Activated naive CD8-positive, alpha-beta T cell treated with anti-CD3 and anti-CD28 coated beads, Interleukin-2, amount 50 U/mL, for 24 hours (primary cell): ENCODE measurements at regions not wholly inside any gene's neighbourhood (a gene's known extent, or its start where the extent isn't known, plus 50 kb on each side); places are given as distances from the start of the nearest gene placed in this dataset.
"Not testable (repeated sequence)": the region's sequence is repeated elsewhere in the genome, so short reads cannot be mapped to it uniquely, and the experiment has no call there.

Experiments used
- ATAC-seq: fragments of 150-1000 bp; cut with Tn5 transposase; one replicate; pipeline ENCODE4 v1.10.0; 2021
- DNase-seq: peaks from one replicate; pipeline ENCODE4 v3.0.0; 2021
- H3K27ac Mint-ChIP-seq: one replicate; pipeline ENCODE4 v1.8.0; 2021; ENCODE audit warnings: mild to moderate bottlenecking, mixed read lengths
- H3K27me3 Mint-ChIP-seq: one replicate; pipeline ENCODE4 v1.8.0; 2021; ENCODE audit warnings: mixed read lengths
- H3K36me3 Mint-ChIP-seq: one replicate; pipeline ENCODE4 v1.8.0; 2021; ENCODE audit warnings: low read depth, mixed read lengths
- H3K4me1 Mint-ChIP-seq: one replicate; pipeline ENCODE4 v1.8.0; 2021; ENCODE audit warnings: mixed read lengths
- H3K4me3 Mint-ChIP-seq: one replicate; pipeline ENCODE4 v1.8.0; 2021; ENCODE audit warnings: mild to moderate bottlenecking, moderate library complexity, mixed read lengths
- H3K9me3 Mint-ChIP-seq: one replicate; pipeline ENCODE4 v1.8.0; 2021; ENCODE audit warnings: mixed read lengths

DNA sequence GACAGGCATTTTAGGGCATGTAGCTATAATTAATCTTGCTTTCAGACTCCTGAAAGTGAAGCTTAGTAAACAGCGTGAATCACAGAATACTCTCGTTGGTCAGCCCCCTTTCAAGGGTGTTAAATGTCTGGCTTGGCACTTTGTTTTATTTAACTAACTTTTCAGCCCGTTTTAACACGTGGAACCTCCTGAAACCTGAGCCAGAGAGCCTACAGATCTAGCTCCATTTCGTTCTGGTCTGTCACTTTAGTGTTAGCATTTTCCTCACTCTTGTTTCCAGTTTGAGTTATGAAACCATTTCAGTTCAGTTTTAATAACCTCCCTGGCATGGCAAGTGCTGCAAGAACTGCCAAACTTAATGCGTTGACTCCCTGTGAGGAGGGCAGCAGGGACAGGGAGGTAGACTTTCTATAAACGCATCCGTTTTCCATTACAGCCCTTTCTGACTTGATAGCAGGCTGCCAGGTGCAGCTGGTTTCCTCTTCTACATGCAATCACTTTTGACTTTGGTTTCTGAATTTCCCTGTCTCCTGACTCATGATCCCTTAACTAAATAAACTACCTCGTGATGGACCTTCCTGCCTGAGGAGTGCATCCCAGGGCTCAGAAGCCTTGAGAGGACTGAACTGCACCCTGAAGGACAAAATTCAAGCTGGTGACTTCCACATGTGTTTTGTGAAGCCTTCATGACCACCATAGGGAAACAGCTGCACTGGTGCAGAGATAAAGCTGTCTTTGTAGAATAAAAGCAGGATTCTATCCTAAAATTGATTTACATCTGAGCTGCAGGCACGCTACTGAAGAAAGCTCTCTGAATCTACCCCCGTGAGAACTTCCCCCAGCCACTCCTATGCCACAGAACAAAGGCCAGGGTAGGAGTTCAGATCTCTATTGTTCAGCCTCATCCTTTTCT, 192.6 kb downstream of the DLEU7 start:
- H3K4me3 Mint-ChIP-seq, result no peak overlapping the region
- H3K36me3 Mint-ChIP-seq, result no peaks in the 10 kb centered on the region
- H3K27ac Mint-ChIP-seq, result no peak overlapping the region
- ATAC-seq (no peak), DNase-seq (no peak)
- no peaks in the 10 kb centered on the region for H3K9me3 Mint-ChIP-seq
- no peaks in the 10 kb centered on the region for H3K27me3 Mint-ChIP-seq
- peaks cover 3% of the 10 kb centered on the region for H3K4me1 Mint-ChIP-seq

GRCh38 chr13:50651922-50652321, 191.6 kb downstream of the DLEU7 start:
- no peak overlapping the region for H3K4me3 Mint-ChIP-seq
- DNase-seq, result no peak
- no peaks in the 10 kb centered on the region for H3K27me3 Mint-ChIP-seq
- H3K36me3 Mint-ChIP-seq, result no peaks in the 10 kb centered on the region
- ATAC-seq, result no peak
- no peak overlapping the region for H3K27ac Mint-ChIP-seq
- H3K9me3 Mint-ChIP-seq, result no peaks in the 10 kb centered on the region
- H3K4me1 Mint-ChIP-seq, result peaks cover 3% of the 10 kb centered on the region

DNA sequence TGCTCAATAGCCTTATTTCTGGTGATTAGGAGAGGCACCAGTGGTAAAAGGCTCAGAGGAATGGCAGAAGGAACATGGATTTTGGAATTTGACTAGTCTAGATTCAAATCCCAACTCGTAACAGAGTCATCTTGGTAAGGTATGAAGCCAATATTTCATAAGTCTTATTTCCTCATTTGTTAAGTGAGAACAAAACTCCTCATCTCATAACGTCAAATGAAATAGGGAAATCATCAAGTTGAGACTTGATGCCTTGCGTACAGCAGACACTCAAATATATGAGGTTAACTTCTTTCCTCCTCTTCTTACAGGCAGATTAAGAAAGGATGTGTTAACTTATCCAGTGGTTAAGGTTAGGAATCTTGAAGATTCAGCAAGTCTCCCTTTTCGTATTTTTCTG, 189.2 kb downstream of the DLEU7 start:
- no peak for DNase-seq
- H3K4me1 Mint-ChIP-seq, result peaks cover 3% of the 10 kb centered on the region
- H3K4me3 Mint-ChIP-seq, result no peak overlapping the region
- no peaks in the 10 kb centered on the region for H3K36me3 Mint-ChIP-seq
- H3K27me3 Mint-ChIP-seq, result no peaks in the 10 kb centered on the region
- no peaks in the 10 kb centered on the region for H3K9me3 Mint-ChIP-seq
- no peak overlapping the region for H3K27ac Mint-ChIP-seq
- ATAC-seq, result no peak

- not testable (repeated sequence) for H3K27me3 Mint-ChIP-seq, H3K4me3 Mint-ChIP-seq, ATAC-seq, H3K27ac Mint-ChIP-seq, DNase-seq, H3K36me3 Mint-ChIP-seq, H3K4me1 Mint-ChIP-seq
- H3K9me3 Mint-ChIP-seq, result peaks cover 12% of the 10 kb centered on the region
Observed at GRCh38 chr13:50661881-50662280, 181.6 kb downstream of the DLEU7 start.

- Mint-ChIP-seq H3K27ac (no peak overlapping the region), H3K4me1 (no peaks in the 10 kb centered on the region), H3K36me3 (no peaks in the 10 kb centered on the region)
Observed at GRCh38 chr13:50664951-50665350, 178.5 kb downstream of the DLEU7 start.

DNA sequence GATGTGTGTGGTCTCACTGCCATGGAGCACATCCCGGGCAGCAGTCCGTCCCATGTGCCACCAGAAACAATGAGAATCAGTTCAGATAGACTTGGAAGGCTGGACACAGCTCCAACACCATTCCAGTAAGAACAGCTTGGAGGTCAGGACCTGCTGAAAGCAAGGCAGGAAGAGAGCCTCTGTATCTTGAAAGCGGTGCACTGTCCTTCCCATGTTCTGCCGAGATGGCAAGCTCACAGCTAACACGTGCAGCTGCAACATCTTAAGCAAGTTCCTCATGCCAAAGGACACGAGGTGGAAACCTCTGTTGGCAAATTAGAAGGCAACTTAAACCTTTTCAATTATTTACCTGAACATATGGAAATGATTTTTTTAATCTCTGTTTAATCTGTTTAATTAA, 175.4 kb downstream of the DLEU7 start:
- DNase-seq (no peak), ATAC-seq (no peak)
- Mint-ChIP-seq H3K36me3 (no peaks in the 10 kb centered on the region), H3K27ac (no peak overlapping the region), H3K9me3 (peaks cover 9% of the 10 kb centered on the region), H3K4me1 (no peaks in the 10 kb centered on the region), H3K27me3 (no peaks in the 10 kb centered on the region), H3K4me3 (no peak overlapping the region)

More at GRCh38 chr13:50664951-50665350, 178.5 kb downstream of the DLEU7 start:
- no peak for ATAC-seq
- Mint-ChIP-seq H3K9me3 (peaks cover 12% of the 10 kb centered on the region), H3K4me3 (no peak overlapping the region), H3K27me3 (no peaks in the 10 kb centered on the region)
- no peak for DNase-seq

DNA sequence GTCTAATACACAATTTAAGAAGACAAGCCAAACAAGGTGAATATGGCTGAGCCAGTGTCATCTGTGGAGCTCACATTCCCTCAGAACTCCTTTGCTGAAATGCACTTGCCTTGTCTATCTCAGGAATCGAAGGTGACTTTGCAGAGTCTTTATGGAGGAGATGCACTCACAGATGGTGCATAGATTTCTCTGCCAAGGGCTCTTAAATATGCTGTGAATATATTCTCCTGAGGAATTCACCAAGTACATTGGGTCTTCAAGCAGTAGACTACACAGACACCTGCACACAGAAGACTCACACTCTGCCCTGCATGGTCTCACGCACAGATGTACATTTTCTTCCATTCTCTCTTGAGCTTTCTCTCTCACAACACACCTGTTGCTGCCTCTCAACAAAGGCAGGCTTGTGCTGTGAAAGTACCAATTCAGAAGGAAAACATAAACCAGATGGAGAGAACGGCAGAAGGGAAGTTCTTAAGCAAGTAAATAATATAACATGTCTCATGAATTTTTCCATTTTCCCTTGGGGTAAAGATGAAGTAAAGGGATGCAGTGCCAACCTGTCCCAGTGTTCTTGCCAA, 174.7 kb downstream of the DLEU7 start:
- Mint-ChIP-seq H3K27me3 (no peaks in the 10 kb centered on the region), H3K36me3 (no peaks in the 10 kb centered on the region), H3K4me3 (no peak overlapping the region), H3K4me1 (no peaks in the 10 kb centered on the region), H3K9me3 (peaks cover 9% of the 10 kb centered on the region), H3K27ac (no peak overlapping the region)
- ATAC-seq, result no peak
- DNase-seq, result no peak

GRCh38 chr13:50670272-50670671, 173.2 kb downstream of the DLEU7 start:
- H3K4me3 Mint-ChIP-seq, result no peak overlapping the region
- H3K36me3 Mint-ChIP-seq, result no peaks in the 10 kb centered on the region
- H3K27me3 Mint-ChIP-seq, result no peaks in the 10 kb centered on the region
- H3K4me1 Mint-ChIP-seq, result no peaks in the 10 kb centered on the region
- ATAC-seq (no peak), DNase-seq (no peak)
- no peak overlapping the region for H3K27ac Mint-ChIP-seq
- peaks cover 9% of the 10 kb centered on the region for H3K9me3 Mint-ChIP-seq

GRCh38 chr13:50670847-50671496, 172.5 kb downstream of the DLEU7 start:
- Mint-ChIP-seq H3K9me3 (peaks cover 5% of the 10 kb centered on the region), H3K4me3 (no peak overlapping the region), H3K36me3 (no peaks in the 10 kb centered on the region), H3K4me1 (peaks cover 1% of the 10 kb centered on the region), H3K27me3 (no peaks in the 10 kb centered on the region), H3K27ac (no peak overlapping the region)
- ATAC-seq (no peak), DNase-seq (no peak)

- Mint-ChIP-seq H3K9me3 (peaks cover under 1% of the 10 kb centered on the region), H3K27me3 (no peaks in the 10 kb centered on the region), H3K36me3 (no peaks in the 10 kb centered on the region), H3K27ac (no peak overlapping the region), H3K4me3 (no peak overlapping the region), H3K4me1 (peaks cover 6% of the 10 kb centered on the region)
- ATAC-seq, result no peak
- no peak for DNase-seq
Observed at GRCh38 chr13:50671497-50671850, 172.0 kb downstream of the DLEU7 start.

GRCh38 chr13:50672025-50672424, 171.5 kb downstream of the DLEU7 start:
- H3K27me3 Mint-ChIP-seq, result no peaks in the 10 kb centered on the region

DNA sequence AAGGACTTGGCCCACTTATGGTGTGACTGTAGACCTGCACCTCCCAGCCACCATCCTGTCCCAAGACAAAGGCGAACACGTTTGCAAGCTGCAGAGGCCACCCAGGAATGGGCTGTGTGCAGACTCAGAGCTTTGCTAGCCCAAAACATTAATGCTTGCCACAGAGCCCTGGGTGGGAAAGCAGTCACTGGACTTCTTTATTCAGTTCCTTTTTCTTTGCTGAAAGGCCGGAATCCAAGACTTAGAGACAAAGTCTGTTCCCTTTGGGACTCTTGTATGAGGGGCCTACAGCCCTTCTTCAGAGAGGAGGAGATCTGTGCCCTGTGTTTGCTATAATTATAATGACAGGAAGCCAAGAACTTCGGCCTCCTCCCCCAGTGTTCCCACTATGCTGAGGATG, 167.8 kb downstream of the DLEU7 start:
- no peaks in the 10 kb centered on the region for H3K27me3 Mint-ChIP-seq
- no peak overlapping the region for H3K27ac Mint-ChIP-seq
- no peak for ATAC-seq
- H3K9me3 Mint-ChIP-seq, result no peaks in the 10 kb centered on the region
- no peak for DNase-seq
- no peak overlapping the region for H3K4me3 Mint-ChIP-seq
- H3K36me3 Mint-ChIP-seq, result no peaks in the 10 kb centered on the region
- peaks cover 16% of the 10 kb centered on the region for H3K4me1 Mint-ChIP-seq

More at GRCh38 chr13:50672025-50672424, 171.5 kb downstream of the DLEU7 start:
- DNase-seq (no peak), ATAC-seq (no peak)
- no peak overlapping the region for H3K27ac Mint-ChIP-seq
- H3K36me3 Mint-ChIP-seq, result no peaks in the 10 kb centered on the region
- no peak overlapping the region for H3K4me3 Mint-ChIP-seq
- no peaks in the 10 kb centered on the region for H3K9me3 Mint-ChIP-seq
- H3K4me1 Mint-ChIP-seq, result peaks cover 10% of the 10 kb centered on the region

DNA sequence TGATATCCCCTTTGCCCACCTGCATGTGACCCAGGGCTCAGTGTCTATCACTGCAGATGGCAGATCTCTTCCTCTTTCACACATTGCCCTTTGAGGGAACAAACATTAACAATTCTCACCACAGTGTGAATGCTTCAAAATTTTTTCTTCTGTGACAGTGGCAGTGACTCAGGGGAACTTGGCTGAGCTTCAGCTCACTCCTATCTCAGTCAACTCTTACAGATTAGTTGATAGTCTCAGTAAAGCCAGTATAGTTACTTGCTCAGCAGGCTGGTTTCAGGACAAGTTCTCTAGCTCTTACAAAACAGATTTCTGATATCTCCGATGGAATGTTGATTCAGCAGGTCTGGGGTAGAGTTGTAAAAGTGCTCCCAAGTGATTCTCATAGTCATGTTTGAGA, 166.9 kb downstream of the DLEU7 start:
- ATAC-seq, result peak; percentile 46
- no peaks in the 10 kb centered on the region for H3K36me3 Mint-ChIP-seq

DNA sequence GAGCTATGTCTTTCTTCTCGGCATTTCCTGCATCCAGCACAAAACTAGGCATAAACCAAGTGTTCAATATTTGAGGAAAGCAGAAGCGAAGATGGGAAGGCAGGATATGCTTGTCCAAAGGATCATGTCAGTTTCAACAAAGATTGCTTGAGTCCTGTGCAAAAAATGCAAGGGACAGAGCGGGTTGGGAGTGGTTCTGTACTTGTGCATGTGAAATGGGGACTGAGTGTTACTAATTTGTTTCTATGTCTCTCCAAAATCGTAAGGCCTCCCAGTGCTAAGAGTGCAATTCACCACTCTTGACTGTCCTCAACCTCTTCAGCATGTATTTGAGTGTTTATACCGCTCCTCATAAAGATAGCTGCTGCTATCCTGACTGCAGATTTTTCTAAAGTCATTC, 166.2 kb downstream of the DLEU7 start:
- ATAC-seq (no peak), DNase-seq (no peak)
- Mint-ChIP-seq H3K27me3 (peaks cover 2% of the 10 kb centered on the region), H3K36me3 (no peaks in the 10 kb centered on the region), H3K27ac (no peak overlapping the region), H3K4me1 (peaks cover 16% of the 10 kb centered on the region), H3K4me3 (no peak overlapping the region), H3K9me3 (no peaks in the 10 kb centered on the region)

More for the DNA sequence above, 166.9 kb downstream of the DLEU7 start:
- Mint-ChIP-seq H3K4me3 (no peak overlapping the region), H3K4me1 (peaks cover 16% of the 10 kb centered on the region), H3K9me3 (no peaks in the 10 kb centered on the region), H3K27me3 (no peaks in the 10 kb centered on the region), H3K27ac (no peak overlapping the region)
- DNase-seq, result no peak
